Neural cell (in vitro differentiated cells): ENCODE measurements at regions not wholly inside any gene's neighbourhood (a gene's known extent, or its start where the extent isn't known, plus 50 kb on each side); places are given as distances from the start of the nearest gene placed in this dataset.

Experiments
- CTCF ChIP-seq: fragments of 450-650 bp; IDR thresholded peaks from 2 replicates; pipeline ENCODE4 v1.5.1; 2014; ENCODE audit warnings: antibody characterized with exemption, mild to moderate bottlenecking, moderate library complexity; ENCODE audit not compliant: poor library complexity, severe bottlenecking
- EP300 ChIP-seq: fragments of 450-650 bp; conservative IDR thresholded peaks from 2 replicates; pipeline ENCODE4 v1.6.1; 2014; ENCODE audit warnings: antibody characterized with exemption, mild to moderate bottlenecking, moderate library complexity; ENCODE audit not compliant: poor library complexity, severe bottlenecking
- EZH2 ChIP-seq: fragments of 200-600, 300-800 bp; shearing (Covaris generic), sonication (generic); IDR thresholded peaks from 2 replicates; pipeline ENCODE4 v1.6.1; 2014; ENCODE audit warnings: antibody characterized with exemption, low read length, borderline replicate concordance, mild to moderate bottlenecking; ENCODE audit not compliant: insufficient read depth, poor library complexity, severe bottlenecking
- MXI1 ChIP-seq: fragments of 450-650 bp; conservative IDR thresholded peaks from 2 replicates; pipeline ENCODE4 v1.6.1; 2014; ENCODE audit warnings: antibody characterized with exemption, mild to moderate bottlenecking; ENCODE audit not compliant: poor library complexity, severe bottlenecking
- POLR2AphosphoS5 ChIP-seq: IDR thresholded peaks from 2 replicates; pipeline ENCODE4 v1.6.1; 2012
- REST ChIP-seq: IDR thresholded peaks from 2 replicates; pipeline ENCODE4 v1.6.1; 2012; ENCODE audit warnings: borderline replicate concordance

- TF ChIP-seq EZH2 (no peak), CTCF (no peak), POLR2AphosphoS5 (no peak), MXI1 (no peak), EP300 (no peak), REST (no peak)
Measured at GRCh38 chr5:158055111-158055501, 196.2 kb upstream of the CLINT1 start.
